HG02943 (cell line): ENCODE measurements at regions not wholly inside any gene's neighbourhood (a gene's known extent, or its start where the extent isn't known, plus 50 kb on each side); places are given as distances from the start of the nearest gene placed in this dataset.

Experiments used
- ATAC-seq: cut with Tn5 transposase; IDR thresholded peaks from one replicate; pipeline ENCODE4 v1.9.1; 2021; ENCODE audit warnings: mild to moderate bottlenecking, low read depth, moderate library complexity; ENCODE audit not compliant: unreplicated experiment

DNA sequence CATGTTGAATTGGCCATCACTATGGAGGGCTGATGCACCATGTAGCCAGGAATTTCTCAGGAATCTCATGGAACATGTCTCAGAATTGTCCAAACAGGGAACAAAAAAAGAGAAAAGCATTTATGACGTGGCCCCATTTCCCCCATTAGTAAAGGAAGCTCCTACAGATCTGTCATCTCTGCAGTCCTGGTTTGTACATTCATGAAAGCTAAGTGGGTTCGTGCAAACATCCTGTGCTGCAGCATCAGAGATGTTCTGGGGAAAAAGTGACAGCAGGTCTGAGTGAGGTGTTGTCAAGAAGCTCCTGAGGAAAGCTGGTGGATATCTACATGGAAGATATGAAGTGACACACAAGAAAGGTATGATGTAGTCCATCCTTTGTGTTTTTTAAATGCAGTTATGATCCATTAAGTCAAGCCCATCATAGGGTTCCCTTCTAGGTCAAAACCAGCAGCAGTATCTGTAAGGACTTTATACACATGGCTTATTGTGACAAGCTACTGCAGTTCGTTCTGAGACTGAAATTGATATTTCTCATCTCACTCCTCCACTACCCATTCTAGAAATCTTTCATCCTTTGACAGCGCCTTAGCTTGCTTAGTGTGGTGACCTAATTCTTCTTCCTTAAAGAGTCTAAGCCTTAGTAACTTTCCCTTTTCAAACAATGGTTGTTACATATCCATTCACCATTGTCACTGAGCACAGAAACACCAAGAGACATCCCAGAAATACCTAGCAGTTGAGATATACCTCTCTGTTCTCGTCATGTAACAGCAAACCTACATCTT is 200.0 kb upstream of the TCF21 start:
- no peak for ATAC-seq

- ATAC-seq, result no peak
Measured at GRCh38 chr6:133689863-133690262, 199.1 kb upstream of the TCF21 start.

- no peak for ATAC-seq
Measured at GRCh38 chr6:133693565-133693964, 195.3 kb upstream of the TCF21 start.

GRCh38 chr6:133697185-133697584 is 191.7 kb upstream of the TCF21 start:
- ATAC-seq, result no peak

GRCh38 chr6:133697666-133698065 is 191.2 kb upstream of the TCF21 start:
- ATAC-seq, result no peak

- no peak for ATAC-seq
Measured at GRCh38 chr6:133698272-133698671, 190.6 kb upstream of the TCF21 start.

- ATAC-seq, result no peak
Measured at GRCh38 chr6:133699741-133700385, 189.1 kb upstream of the TCF21 start.

DNA sequence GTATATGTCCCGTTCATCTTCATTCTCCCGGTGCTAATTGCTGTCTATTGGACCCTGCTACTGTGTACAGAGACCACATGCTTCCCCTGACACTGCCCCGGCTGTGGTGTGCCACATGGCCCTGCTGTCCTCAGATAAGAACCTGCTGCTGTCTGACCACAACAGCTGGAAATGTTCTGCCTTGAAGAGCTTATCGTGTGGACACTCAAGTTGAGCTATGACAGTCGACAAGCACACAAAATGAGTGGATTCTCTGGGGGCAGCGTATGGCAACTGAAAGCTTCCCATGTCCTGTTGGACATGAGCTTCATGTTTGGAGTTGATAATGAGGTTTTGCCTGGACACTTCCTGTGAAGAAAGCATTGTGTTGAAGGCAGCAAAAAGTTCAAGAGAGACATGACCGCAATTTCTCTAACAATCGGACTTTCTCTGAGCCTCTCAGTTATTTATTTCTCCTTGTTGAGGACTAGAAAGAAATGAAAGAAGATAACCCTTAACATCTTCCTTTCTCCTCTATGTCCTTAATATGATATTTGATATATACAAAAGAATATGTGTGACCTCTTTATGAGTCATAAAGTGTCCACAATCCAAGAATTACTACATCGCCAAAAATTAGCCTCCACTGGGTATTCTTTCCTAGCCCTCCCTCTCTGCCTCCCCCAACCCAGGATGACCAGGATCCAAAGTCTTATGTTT is 187.1 kb upstream of the TCF21 start:
- ATAC-seq, result no peak

DNA sequence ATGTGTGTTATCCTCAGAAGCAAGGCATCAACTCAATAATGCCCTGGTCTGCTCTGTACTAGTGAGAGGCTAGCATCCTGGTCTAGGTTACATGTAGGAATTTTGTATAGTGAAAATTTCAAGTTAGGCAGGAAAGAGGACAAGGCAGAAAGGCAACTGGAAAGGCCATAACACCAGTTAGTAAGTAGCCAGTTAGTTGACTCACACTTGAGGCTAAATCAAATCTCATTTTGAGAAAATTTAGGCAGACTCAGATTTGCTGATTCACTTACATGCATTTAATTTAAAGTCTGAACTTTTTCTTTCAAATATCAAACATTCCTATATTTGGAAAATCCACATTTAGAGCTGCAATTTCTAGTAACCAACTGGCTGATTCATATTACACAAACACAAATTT is 184.5 kb upstream of the TCF21 start:
- no peak for ATAC-seq

DNA sequence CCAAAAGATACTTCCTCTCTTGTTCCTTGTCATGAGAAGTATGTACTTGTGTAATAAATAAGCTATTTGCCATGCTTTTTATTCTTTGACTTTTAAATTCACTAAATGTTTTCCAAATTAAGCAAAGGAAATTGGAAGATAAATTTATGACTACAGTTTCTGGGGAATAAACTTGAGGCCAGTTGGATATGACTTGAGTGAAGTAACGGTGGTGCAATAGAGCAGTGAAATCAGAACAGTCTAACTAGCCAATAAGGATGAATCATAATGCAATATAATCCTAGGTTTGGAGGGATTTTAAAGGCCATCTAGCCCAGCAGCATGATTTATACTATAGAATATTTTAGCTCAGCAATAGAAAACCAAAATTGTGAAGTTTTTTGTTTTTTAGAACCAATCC is 183.8 kb upstream of the TCF21 start:
- no peak for ATAC-seq

DNA sequence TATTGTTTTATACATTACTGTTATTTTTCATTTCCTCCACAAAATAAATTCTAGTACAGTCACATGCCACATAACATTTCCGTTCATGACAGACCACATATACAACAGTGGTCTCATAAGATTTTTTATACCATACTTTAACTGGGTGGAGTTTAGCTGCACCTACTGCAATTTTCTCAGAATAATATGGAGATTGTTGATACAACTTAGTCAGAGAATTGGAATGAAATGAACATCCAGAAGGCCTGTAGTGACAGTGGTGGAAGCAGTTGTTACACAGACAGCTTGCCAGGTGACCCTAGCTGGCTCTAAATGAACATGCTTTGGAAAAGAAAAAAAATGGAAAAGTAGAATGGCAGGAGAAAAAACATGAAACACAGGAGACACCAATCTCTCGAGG is 183.2 kb upstream of the TCF21 start:
- no peak for ATAC-seq

DNA sequence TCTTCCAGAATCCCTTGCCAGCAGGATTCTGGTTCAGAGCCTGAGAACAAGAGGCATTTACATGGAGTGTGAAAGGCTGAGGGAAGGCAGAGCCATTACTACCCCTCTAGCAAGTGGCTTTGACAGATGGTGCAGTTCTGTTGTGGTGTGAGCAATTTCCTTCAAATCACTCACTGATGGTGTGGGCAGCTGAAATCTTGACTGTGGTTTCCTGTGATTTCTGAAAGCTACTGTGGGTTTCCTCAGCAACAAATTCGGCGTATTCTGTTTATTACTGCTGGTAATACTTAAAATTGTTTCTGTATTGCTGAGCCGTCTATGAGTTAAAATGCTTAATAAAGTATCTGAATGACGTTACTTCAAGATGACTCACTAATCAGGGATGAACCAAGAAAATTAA is 181.5 kb upstream of the TCF21 start:
- ATAC-seq, result no peak

- no peak for ATAC-seq
Measured at GRCh38 chr6:133710826-133711225, 178.1 kb upstream of the TCF21 start.

GRCh38 chr6:133715270-133715669 is 173.6 kb upstream of the TCF21 start:
- ATAC-seq, result no peak

GRCh38 chr6:133724726-133725125 is 164.2 kb upstream of the TCF21 start:
- no peak for ATAC-seq

DNA sequence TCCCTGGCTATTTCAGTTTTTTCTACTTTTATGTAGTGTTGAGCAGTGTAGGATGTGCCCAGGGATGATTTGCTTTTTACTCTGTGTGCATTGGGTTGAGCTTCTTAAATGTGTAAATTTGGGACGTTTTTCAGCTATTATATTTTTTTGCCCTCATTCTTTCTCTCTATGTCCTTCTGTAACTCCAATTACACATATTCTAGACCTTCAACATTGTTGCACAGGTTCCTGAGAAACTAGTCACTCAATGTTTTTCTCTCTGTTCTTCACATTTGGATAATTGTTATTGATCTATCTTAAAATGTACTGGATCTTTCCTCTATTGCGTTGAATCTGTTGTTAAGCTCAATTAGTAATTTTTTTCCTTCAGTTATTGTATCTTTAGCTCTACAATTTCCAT is 162.7 kb upstream of the TCF21 start:
- ATAC-seq, result no peak

GRCh38 chr6:133730881-133731280 is 158.0 kb upstream of the TCF21 start:
- no peak for ATAC-seq

DNA sequence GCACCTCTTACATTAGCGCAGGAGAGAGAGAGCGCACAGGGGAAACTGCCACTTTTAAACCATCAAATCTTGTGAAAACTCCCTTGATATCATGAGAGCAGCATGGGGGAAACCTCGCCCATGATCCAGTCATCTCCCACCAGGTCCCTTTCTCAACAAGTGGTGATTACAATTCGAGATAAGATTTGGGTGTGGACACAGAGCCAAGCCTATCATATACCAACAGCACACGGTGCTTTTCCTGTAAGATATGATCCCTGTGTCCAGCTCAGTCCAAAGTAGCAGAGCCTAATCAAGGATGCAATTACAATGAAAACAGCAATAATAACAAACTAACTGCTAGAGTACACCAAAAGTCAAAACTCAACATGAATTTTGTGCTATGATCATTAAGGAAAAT is 148.7 kb upstream of the TCF21 start:
- ATAC-seq, result no peak

GRCh38 chr6:133740816-133741215 is 148.1 kb upstream of the TCF21 start:
- no peak for ATAC-seq

- ATAC-seq, result no peak
Measured at GRCh38 chr6:133741375-133741861, 147.5 kb upstream of the TCF21 start.

- no peak for ATAC-seq
Measured at GRCh38 chr6:133743621-133744020, 145.3 kb upstream of the TCF21 start.

GRCh38 chr6:133746417-133746770 is 142.5 kb upstream of the TCF21 start:
- no peak for ATAC-seq
